ENCODE measurements at regions not wholly inside any gene's neighbourhood (a gene's known extent, or its start where the extent isn't known, plus 50 kb on each side); places are given as distances from the start of the nearest gene placed in this dataset.

DNA sequence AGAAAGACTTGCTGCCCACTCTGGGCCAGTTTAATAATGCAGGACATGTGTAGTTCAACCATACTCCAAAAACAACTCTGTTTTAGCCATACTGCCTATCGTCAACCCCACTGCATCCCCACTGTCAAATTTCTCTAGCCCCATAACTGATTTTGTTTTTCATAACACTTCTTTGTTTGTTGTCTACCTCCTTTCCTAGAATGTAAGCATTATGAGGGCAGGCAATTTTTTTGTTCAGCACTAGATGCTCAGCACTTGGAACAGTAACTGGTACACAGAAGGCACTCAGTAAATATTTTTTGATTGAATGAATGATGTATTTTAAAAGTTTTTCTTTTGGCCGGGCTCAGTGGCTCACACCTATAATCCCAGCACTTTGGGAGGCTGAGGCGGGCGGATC is 183.8 kb upstream of the MKLN1 start:
- TF ChIP-seq, protein P1, sequence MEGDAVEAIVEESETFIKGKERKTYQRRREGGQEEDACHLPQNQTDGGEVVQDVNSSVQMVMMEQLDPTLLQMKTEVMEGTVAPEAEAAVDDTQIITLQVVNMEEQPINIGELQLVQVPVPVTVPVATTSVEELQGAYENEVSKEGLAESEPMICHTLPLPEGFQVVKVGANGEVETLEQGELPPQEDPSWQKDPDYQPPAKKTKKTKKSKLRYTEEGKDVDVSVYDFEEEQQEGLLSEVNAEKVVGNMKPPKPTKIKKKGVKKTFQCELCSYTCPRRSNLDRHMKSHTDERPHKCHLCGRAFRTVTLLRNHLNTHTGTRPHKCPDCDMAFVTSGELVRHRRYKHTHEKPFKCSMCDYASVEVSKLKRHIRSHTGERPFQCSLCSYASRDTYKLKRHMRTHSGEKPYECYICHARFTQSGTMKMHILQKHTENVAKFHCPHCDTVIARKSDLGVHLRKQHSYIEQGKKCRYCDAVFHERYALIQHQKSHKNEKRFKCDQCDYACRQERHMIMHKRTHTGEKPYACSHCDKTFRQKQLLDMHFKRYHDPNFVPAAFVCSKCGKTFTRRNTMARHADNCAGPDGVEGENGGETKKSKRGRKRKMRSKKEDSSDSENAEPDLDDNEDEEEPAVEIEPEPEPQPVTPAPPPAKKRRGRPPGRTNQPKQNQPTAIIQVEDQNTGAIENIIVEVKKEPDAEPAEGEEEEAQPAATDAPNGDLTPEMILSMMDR (IDR thresholded peaks at IDR 0.05; ENCODE audit: insufficient read depth, low read length, severe bottlenecking) = no peak
- no peak overlapping the region for H3K4me3 ChIP-seq (ENCODE audit: low read depth, low read length)
- no peak for DNase-seq (ENCODE audit: low read depth)
- no peaks in the 10 kb centered on the region for H3K27me3 ChIP-seq (ENCODE audit: control insufficient read depth, insufficient read depth, low read length)
- no peaks in the 10 kb centered on the region for H3K36me3 ChIP-seq (ENCODE audit: control insufficient read depth, insufficient read depth, low read length)
- FAIRE-seq = no peak

- TF ChIP-seq, protein P1 (IDR thresholded peaks at IDR 0.05; ENCODE audit: insufficient read depth, low read length, severe bottlenecking) = no peak
- Histone ChIP-seq H3K36me3 (ENCODE audit: control insufficient read depth, insufficient read depth, low read length) (no peaks in the 10 kb centered on the region), H3K4me3 (ENCODE audit: low read depth, low read length) (no peak overlapping the region), H3K27me3 (ENCODE audit: control insufficient read depth, insufficient read depth, low read length) (no peaks in the 10 kb centered on the region)
- FAIRE-seq (no peak), DNase-seq (ENCODE audit: low read depth) (peak; percentile 43)
These were observed 182.7 kb upstream of the MKLN1 start for GRCh38 chr7:131145026-131145425.

DNA sequence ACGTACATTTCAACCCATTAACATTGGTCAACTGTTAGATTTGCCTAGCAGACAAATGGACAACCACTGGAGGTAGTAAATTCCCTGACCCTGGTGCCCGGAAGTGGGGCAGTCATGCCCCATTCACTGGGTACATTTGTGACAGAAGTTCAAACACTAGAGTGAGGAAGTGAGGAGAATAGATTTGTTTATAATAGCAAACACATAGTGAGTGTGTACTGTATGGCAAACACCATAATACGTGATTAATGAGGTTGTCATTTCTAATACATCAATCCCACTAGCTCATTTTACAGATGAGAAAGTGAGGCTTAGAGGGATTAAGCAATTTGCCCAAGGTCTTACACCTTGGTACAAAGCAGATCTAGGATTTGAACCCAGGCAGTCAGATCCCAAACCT is 181.9 kb upstream of the MKLN1 start:
- DNase-seq (ENCODE audit: low read depth) (peak; percentile 55), FAIRE-seq (no peak)
- H3K4me3 ChIP-seq (ENCODE audit: low read depth, low read length) = no peak overlapping the region
- H3K36me3 ChIP-seq (ENCODE audit: control insufficient read depth, insufficient read depth, low read length) = no peaks in the 10 kb centered on the region
- TF ChIP-seq, protein P1 (IDR thresholded peaks at IDR 0.05; ENCODE audit: insufficient read depth, low read length, severe bottlenecking) = no peak
- no peaks in the 10 kb centered on the region for H3K27me3 ChIP-seq (ENCODE audit: control insufficient read depth, insufficient read depth, low read length)

DNA sequence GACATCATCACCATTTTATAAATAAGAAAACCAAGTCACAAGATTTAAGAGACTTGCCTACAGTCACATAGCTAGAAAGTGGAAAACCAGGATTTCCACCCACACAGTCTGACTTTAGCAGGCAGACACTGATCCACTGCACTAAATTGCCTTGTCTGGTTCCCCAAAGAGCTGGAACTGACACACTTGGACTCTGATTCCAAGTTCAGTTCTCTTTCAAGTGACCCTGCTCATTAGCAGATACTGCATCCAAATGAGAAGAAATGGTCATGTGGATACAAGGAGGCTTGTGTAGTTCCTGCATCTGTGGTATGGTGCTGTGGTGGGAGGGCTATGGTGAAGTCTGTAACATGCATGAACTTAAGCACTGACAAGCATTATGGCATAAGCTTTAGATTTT is 180.1 kb upstream of the MKLN1 start:
- TF ChIP-seq, protein P1 (IDR thresholded peaks at IDR 0.05; ENCODE audit: insufficient read depth, low read length, severe bottlenecking) = no peak
- FAIRE-seq (no peak), DNase-seq (ENCODE audit: low read depth) (no peak)
- no peak overlapping the region for H3K4me3 ChIP-seq (ENCODE audit: low read depth, low read length)
- no peaks in the 10 kb centered on the region for H3K36me3 ChIP-seq (ENCODE audit: control insufficient read depth, insufficient read depth, low read length)
- no peaks in the 10 kb centered on the region for H3K27me3 ChIP-seq (ENCODE audit: control insufficient read depth, insufficient read depth, low read length)

DNA sequence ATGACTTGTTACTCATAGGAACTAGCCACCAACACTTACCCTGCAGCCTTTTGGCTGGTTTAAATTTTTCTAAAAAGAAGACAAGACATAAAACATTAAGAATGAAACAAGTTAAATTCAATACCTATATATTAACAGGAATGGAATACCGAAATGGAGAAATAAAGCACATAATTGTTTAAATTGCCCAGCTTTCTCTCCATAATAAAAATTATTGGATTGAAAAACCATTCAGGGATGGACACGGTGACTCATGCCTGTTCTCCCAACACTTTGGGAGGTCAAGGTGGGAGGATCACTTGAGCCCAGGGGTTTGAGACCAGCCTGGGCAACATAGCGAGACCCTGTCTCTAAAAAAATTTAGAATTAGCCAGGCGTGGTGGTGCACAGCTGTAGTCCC is 179.4 kb upstream of the MKLN1 start:
- H3K36me3 ChIP-seq (ENCODE audit: control insufficient read depth, insufficient read depth, low read length) = no peaks in the 10 kb centered on the region
- no peak overlapping the region for H3K4me3 ChIP-seq (ENCODE audit: low read depth, low read length)
- TF ChIP-seq, protein P1 (IDR thresholded peaks at IDR 0.05; ENCODE audit: insufficient read depth, low read length, severe bottlenecking) = no peak
- no peak for DNase-seq (ENCODE audit: low read depth)
- no peaks in the 10 kb centered on the region for H3K27me3 ChIP-seq (ENCODE audit: control insufficient read depth, insufficient read depth, low read length)
- FAIRE-seq = no peak

DNA sequence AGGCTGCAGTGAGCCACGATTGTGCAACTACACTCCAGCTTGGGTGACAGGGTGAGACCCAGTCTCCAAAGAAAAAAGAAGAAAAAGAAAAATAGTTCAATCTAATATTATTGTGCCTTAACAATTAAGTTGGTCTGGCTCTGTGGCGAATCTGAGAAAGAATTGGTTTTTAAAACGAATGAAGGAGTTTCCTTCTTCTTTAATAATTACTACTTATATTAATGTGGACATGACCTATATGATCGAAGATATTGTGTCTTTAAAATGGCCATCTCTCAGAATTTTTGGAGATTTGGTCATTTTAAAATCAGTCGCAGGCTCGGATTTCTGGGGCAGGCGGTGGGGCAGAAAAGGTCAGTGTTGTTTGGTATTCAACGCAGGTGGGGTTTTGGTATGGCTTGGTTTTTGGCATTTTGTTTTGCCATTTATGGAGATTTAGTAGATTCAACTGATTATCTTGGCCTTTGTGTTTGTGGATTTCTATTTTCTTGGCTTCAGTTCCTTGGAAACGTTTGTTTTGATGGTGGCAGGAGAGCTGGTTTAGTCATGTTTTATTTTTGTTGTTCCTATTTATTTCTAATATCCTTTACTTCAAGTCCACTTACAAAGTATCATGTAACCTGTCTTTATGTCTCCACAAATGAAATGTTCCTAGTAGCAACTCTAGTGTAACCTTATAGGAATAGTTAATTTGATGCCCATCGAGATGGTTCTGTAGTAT is 178.8 kb upstream of the MKLN1 start:
- H3K36me3 ChIP-seq (ENCODE audit: control insufficient read depth, insufficient read depth, low read length) = no peaks in the 10 kb centered on the region
- FAIRE-seq (no peak), DNase-seq (ENCODE audit: low read depth) (no peak)
- no peak overlapping the region for H3K4me3 ChIP-seq (ENCODE audit: low read depth, low read length)
- TF ChIP-seq, protein P1 (IDR thresholded peaks at IDR 0.05; ENCODE audit: insufficient read depth, low read length, severe bottlenecking) = no peak
- no peaks in the 10 kb centered on the region for H3K27me3 ChIP-seq (ENCODE audit: control insufficient read depth, insufficient read depth, low read length)

Data from bronchial epithelial cell (primary cell).